H1 (cell line): ENCODE measurements at regions not wholly inside any gene's neighbourhood (a gene's known extent, or its start where the extent isn't known, plus 50 kb on each side); places are given as distances from the start of the nearest gene placed in this dataset.

ENCODE experiments used
- CTCF ChIA-PET: fragments of 300-600 bp; sonication (Branson Sonifier 250); formaldehyde crosslinking; loops from one replicate; lab custom pipeline; 2021; ENCODE audit not compliant: partially characterized antibody; lab: Charles Lee
- POLR2A ChIA-PET: fragments of 300-600 bp; sonication (Branson Sonifier 250); formaldehyde crosslinking; loops from one replicate; lab custom pipeline; 2021; ENCODE audit warnings: inconsistent platforms; ENCODE audit not compliant: partially characterized antibody; lab: Charles Lee
- DNase-seq, 2 experiments: peaks; one replicate each; pipeline versions ENCODE4 v3.0.0 to v3.0.0-alpha.2; 2010 to 2022; ENCODE audit warnings: low spot score in 2 of 2, low read depth in 1 of 2, mixed read lengths in 1 of 2
- FAIRE-seq: peaks from 2 replicates; lab custom pipeline; 2011; peaks lifted over from hg19 to GRCh38; lab: Jason Lieb, UNC
- H2AFZ ChIP-seq: 2 replicates; pipeline ENCODE4 v1.8.1; 2012; ENCODE audit warnings: low read length, inconsistent platforms
- H2AK5ac ChIP-seq: 2 replicates; pipeline ENCODE4 v1.6.1; 2013; ENCODE audit warnings: low read depth, low read length
- H2BK120ac ChIP-seq: replicated peaks from 2 replicates; pipeline ENCODE3; 2013; ENCODE audit warnings: low read depth, low read length, inconsistent platforms
- H2BK12ac ChIP-seq: 2 replicates; pipeline ENCODE4 v1.6.1; 2013; ENCODE audit warnings: low read depth, low read length
- H2BK15ac ChIP-seq: 2 replicates; pipeline ENCODE4 v1.6.1; 2013; ENCODE audit warnings: low read length
- H2BK20ac ChIP-seq: 2 replicates; pipeline ENCODE4 v1.6.1; 2013; ENCODE audit warnings: low read length
- H2BK5ac ChIP-seq: 2 replicates; pipeline ENCODE4 v1.6.1; 2013; ENCODE audit warnings: low read depth, low read length
- H3K14ac ChIP-seq: 2 replicates; pipeline ENCODE4 v1.6.1; 2013; ENCODE audit warnings: inconsistent platforms; ENCODE audit not compliant: insufficient read length
- H3K18ac ChIP-seq: 2 replicates; pipeline ENCODE4 v1.6.1; 2013; ENCODE audit warnings: low read length; ENCODE audit errors: extremely low read depth
- H3K23ac ChIP-seq: 2 replicates; pipeline ENCODE4 v1.6.1; 2013; ENCODE audit warnings: inconsistent platforms; ENCODE audit not compliant: insufficient read length
- H3K23me2 ChIP-seq: 2 replicates; pipeline ENCODE4 v1.6.1; 2013; ENCODE audit warnings: low read depth, low read length
- H3K27ac ChIP-seq: 2 replicates; pipeline ENCODE4 v1.6.1; 2011; ENCODE audit warnings: low read depth, low read length, inconsistent platforms
- H3K27me3 ChIP-seq, 4 experiments: replicated peaks in 1 of 4; 1 replicate in 1 of 4; 2 replicates in 3 of 4; pipeline versions ENCODE4 v1.6.1 to v1.8.1; 2011 to 2013; ENCODE audit warnings: low read length in 3 of 4, mild to moderate bottlenecking in 3 of 4, inconsistent platforms in 2 of 4, mixed read lengths in 2 of 4, moderate library complexity in 1 of 4; ENCODE audit not compliant: control insufficient read depth in 3 of 4, insufficient read depth in 3 of 4; ENCODE audit errors: extremely low read depth in 1 of 4
- H3K36me3 ChIP-seq, 4 experiments: 2 replicates each; pipeline versions ENCODE4 v1.6.1 to v1.8.1; 2011 to 2013; ENCODE audit warnings: mild to moderate bottlenecking in 4 of 4, low read length in 3 of 4, moderate library complexity in 2 of 4, control low read depth in 1 of 4, inconsistent platforms in 1 of 4; ENCODE audit not compliant: insufficient read depth in 4 of 4, control insufficient read depth in 2 of 4
- H3K4ac ChIP-seq: replicated peaks from 2 replicates; pipeline ENCODE3; 2013; ENCODE audit warnings: low read length, low read depth, mixed read lengths, inconsistent platforms; ENCODE audit not compliant: insufficient read length
- H3K4me1 ChIP-seq, 4 experiments: replicated peaks in 1 of 4; 1 replicate in 1 of 4; 2 replicates in 3 of 4; pipeline versions ENCODE4 v1.6.1 to v1.8.1; 2011 to 2013; ENCODE audit warnings: low read length in 3 of 4, inconsistent platforms in 2 of 4, mixed read lengths in 1 of 4; ENCODE audit not compliant: insufficient read depth in 4 of 4, control insufficient read depth in 3 of 4
- H3K4me2 ChIP-seq, 2 experiments: 2 replicates each; pipeline versions ENCODE4 v1.6.1 to v1.8.1; 2011 to 2013; ENCODE audit warnings: low read depth in 2 of 2, low read length in 2 of 2, control low read depth in 1 of 2, inconsistent platforms in 1 of 2, mild to moderate bottlenecking in 1 of 2; ENCODE audit not compliant: insufficient read depth in 1 of 2
- H3K4me3 ChIP-seq, 4 experiments: fragments of 200-600, 300-600 bp in 1 of 4; sonication (generic), shearing (Covaris generic), sonication (Bioruptor Twin) in 1 of 4; 2 replicates each; pipeline versions ENCODE4 v1.5.1 to v1.8.1; 2011 to 2016; ENCODE audit warnings: low read length in 4 of 4, low read depth in 3 of 4, control low read depth in 2 of 4, inconsistent platforms in 2 of 4, mild to moderate bottlenecking in 2 of 4, mixed read lengths in 1 of 4, moderate library complexity in 1 of 4; ENCODE audit not compliant: insufficient read depth in 2 of 4; ENCODE audit errors: extremely low read depth in 1 of 4
- H3K56ac ChIP-seq: replicated peaks from 2 replicates; pipeline ENCODE3; 2013; ENCODE audit warnings: low read depth, mild to moderate bottlenecking, mixed read lengths, low read length, inconsistent platforms; ENCODE audit not compliant: insufficient read length
- H3K79me1 ChIP-seq: 2 replicates; pipeline ENCODE4 v1.6.1; 2013; ENCODE audit warnings: low read depth, low read length, control low read depth
- H3K79me2 ChIP-seq, 2 experiments: 2 replicates each; pipeline versions ENCODE4 v1.6.1 to v1.8.1; 2012 to 2013; ENCODE audit warnings: low read length in 2 of 2, mild to moderate bottlenecking in 2 of 2, inconsistent platforms in 1 of 2; ENCODE audit not compliant: insufficient read depth in 2 of 2, control insufficient read depth in 1 of 2
- H3K9ac ChIP-seq, 4 experiments: replicated peaks in 1 of 4; 1 replicate in 1 of 4; 2 replicates in 3 of 4; pipeline versions ENCODE4 v1.6.1 to v1.8.1; 2011 to 2013; ENCODE audit warnings: low read depth in 3 of 4, low read length in 3 of 4, control low read depth in 2 of 4, mild to moderate bottlenecking in 2 of 4, moderate library complexity in 2 of 4, inconsistent platforms in 1 of 4; ENCODE audit errors: extremely low read depth in 1 of 4
- H3K9me3 ChIP-seq, 2 experiments: 2 replicates each; pipeline versions ENCODE4 v1.6.1 to v1.8.1; 2012 to 2013; ENCODE audit warnings: mild to moderate bottlenecking in 2 of 2, moderate library complexity in 2 of 2, control low read depth in 1 of 2, inconsistent platforms in 1 of 2, low read depth in 1 of 2, low read length in 1 of 2, mixed read lengths in 1 of 2; ENCODE audit not compliant: insufficient read depth in 2 of 2
- H4K20me1 ChIP-seq, 2 experiments: replicated peaks in 1 of 2; 2 replicates each; pipeline versions ENCODE3 to v1.8.1; 2011 to 2013; ENCODE audit warnings: inconsistent platforms in 2 of 2, low read length in 2 of 2, mild to moderate bottlenecking in 1 of 2; ENCODE audit not compliant: insufficient read depth in 2 of 2, control insufficient read depth in 1 of 2
- H4K5ac ChIP-seq: 2 replicates; pipeline ENCODE4 v1.6.1; 2013; ENCODE audit warnings: low read length, low read depth, mixed read lengths, inconsistent platforms; ENCODE audit not compliant: insufficient read length
- H4K8ac ChIP-seq: 2 replicates; pipeline ENCODE4 v1.8.0; 2013; ENCODE audit warnings: mild to moderate bottlenecking, moderate library complexity, low read length, inconsistent platforms; ENCODE audit not compliant: insufficient read depth; ENCODE audit errors: extremely low read depth
- H4K91ac ChIP-seq: replicated peaks from 2 replicates; pipeline ENCODE3; 2013; ENCODE audit warnings: low read length, mixed read lengths, inconsistent platforms; ENCODE audit not compliant: insufficient read length
- BCL11A ChIP-seq, 2 experiments: IDR thresholded peaks; one replicate each; pipeline ENCODE4 v1.6.1; 2011; ENCODE audit warnings: low read depth in 2 of 2, low read length in 2 of 2, mild to moderate bottlenecking in 2 of 2
- CBX8 ChIP-seq: fragments of 300-800, 300-1000 bp; sonication (generic); IDR thresholded peaks from 2 replicates; pipeline ENCODE4 v1.7.1; 2016; ENCODE audit warnings: low read depth, low read length, borderline replicate concordance
- CEBPB ChIP-seq: IDR thresholded peaks from 2 replicates; pipeline ENCODE4 v1.6.1; 2012; ENCODE audit warnings: low read depth, low read length
- CTBP2 ChIP-seq: IDR thresholded peaks from 2 replicates; pipeline ENCODE4 v1.7.0; 2011; ENCODE audit warnings: borderline replicate concordance, mild to moderate bottlenecking, moderate library complexity, mixed read lengths, low read length; ENCODE audit not compliant: insufficient read depth, insufficient read length
- GTF2F1 ChIP-seq: IDR thresholded peaks from 2 replicates; pipeline ENCODE4 v1.6.1; 2012; ENCODE audit warnings: low read depth, low read length, improper control_type of control experiment, borderline replicate concordance
- NANOG ChIP-seq: IDR thresholded peaks from 2 replicates; pipeline ENCODE4 v1.6.1; 2011; ENCODE audit warnings: low read length, low read depth, mild to moderate bottlenecking, inconsistent platforms; ENCODE audit not compliant: insufficient read depth, poor library complexity, severe bottlenecking
- RAD21 ChIP-seq, 2 experiments: IDR thresholded peaks in 1 of 2; conservative IDR thresholded peaks in 1 of 2; 2 replicates each; pipeline ENCODE4 v1.6.1; 2011; ENCODE audit warnings: low read depth in 2 of 2, low read length in 2 of 2, improper control_type of control experiment in 1 of 2, inconsistent platforms in 1 of 2, mild to moderate bottlenecking in 1 of 2, moderate library complexity in 1 of 2
- RBBP5 ChIP-seq: IDR thresholded peaks from 2 replicates; pipeline ENCODE4 v1.7.1; 2012; ENCODE audit warnings: low read depth, mild to moderate bottlenecking, inconsistent platforms, low read length, moderate library complexity, borderline replicate concordance
- SAP30 ChIP-seq: fragments of 300-600 bp; sonication (generic); IDR thresholded peaks from 2 replicates; pipeline ENCODE4 v1.7.1; 2012; ENCODE audit warnings: low read length, moderate library complexity, mild to moderate bottlenecking, inconsistent platforms; ENCODE audit not compliant: insufficient read depth, insufficient replicate concordance
- SP2 ChIP-seq: IDR thresholded peaks from 2 replicates; pipeline ENCODE4 v1.6.1; 2012; ENCODE audit warnings: mild to moderate bottlenecking, low read length, inconsistent platforms
- SP4 ChIP-seq: IDR thresholded peaks from 2 replicates; pipeline ENCODE4 v1.6.1; 2012; ENCODE audit warnings: low read length, inconsistent platforms
- SRF ChIP-seq: IDR thresholded peaks from 2 replicates; pipeline ENCODE4 v1.6.1; 2011; ENCODE audit warnings: mild to moderate bottlenecking, low read depth, low read length, moderate library complexity
- TBP ChIP-seq: IDR thresholded peaks from 2 replicates; pipeline ENCODE4 v1.6.1; 2011; ENCODE audit warnings: low read depth, low read length, improper control_type of control experiment
- WGBS, 2 experiments: shearing (Covaris generic) in 1 of 2; methylation state at CpG; one replicate each; pipeline versions ENCODE4 v1.1.6 to v1.1.7; 2013 to 2015; ENCODE audit warnings: low lambda C conversion rate in 2 of 2, mixed read lengths in 2 of 2, inconsistent platforms in 1 of 2, low coverage in 1 of 2, missing lambda C conversion rate in 1 of 2; ENCODE audit not compliant: insufficient replicate concordance in 2 of 2, insufficient coverage in 1 of 2, insufficient read length in 1 of 2; ENCODE audit errors: extremely low coverage in 1 of 2, missing lambda C conversion rate in 1 of 2; 5-methylcytosine and 5-hydroxymethylcytosine counted together

- H3K56ac ChIP-seq = no peak overlapping the region
- CTCF ChIA-PET = interaction anchor here (1.0 to 2.2 kb wide), 3 partner anchors 8 to 173 kb away, joined by 3 to 9 read pairs (median 4); no protein-coding TSS in a partner anchor
- TF ChIP-seq CTBP2 = no peak
- TF ChIP-seq CBX8 = no peak
- no peak for TF ChIP-seq NANOG
- TF ChIP-seq SRF = no peak
- TF ChIP-seq BCL11A (IDR thresholded peaks at IDR 0.05; ENCODE audit: low read depth in 2 of 2, low read length in 2 of 2) = no peak
- no peak for TF ChIP-seq RAD21 (IDR thresholded peaks at IDR 0.05 in 1 of 2, conservative IDR thresholded peaks at IDR 0.05 in 1 of 2; ENCODE audit: low read depth in 2 of 2, low read length in 2 of 2)
- no peak for TF ChIP-seq CEBPB
- no peak for TF ChIP-seq TBP
- TF ChIP-seq SP4 = no peak
- no peak for TF ChIP-seq GTF2F1
- TF ChIP-seq RBBP5 = no peak
- no peak for TF ChIP-seq SP2
- TF ChIP-seq SAP30 = no peak
These were observed 133.7 kb upstream of the KLF14 start for GRCh38 chr7:130867581-130868136.

More at GRCh38 chr7:130867581-130868136, 133.7 kb upstream of the KLF14 start:
- no peaks in the 10 kb centered on the region for H3K79me2 ChIP-seq
- H3K36me3 ChIP-seq = no peaks in the 10 kb centered on the region
- no peak overlapping the region for H2BK12ac ChIP-seq
- H3K23ac ChIP-seq = no peak overlapping the region
- no peak overlapping the region for H3K14ac ChIP-seq
- H4K20me1 ChIP-seq = peaks cover 2 to 3% of the 10 kb centered on the region in 2 experiments
- H2BK20ac ChIP-seq = no peak overlapping the region
- H3K4ac ChIP-seq = no peak overlapping the region
- H3K4me1 ChIP-seq = no peaks in the 10 kb centered on the region
- no peak overlapping the region for H3K4me3 ChIP-seq
- no peak overlapping the region for H2BK5ac ChIP-seq
- no peak overlapping the region for H3K27ac ChIP-seq
- POLR2A ChIA-PET = no interaction called here
- H2AFZ ChIP-seq = no peak overlapping the region
- no peaks in the 10 kb centered on the region; the same call in 1 of the 2 replicates for H3K23me2 ChIP-seq
- FAIRE-seq = no peak
- no peak overlapping the region for H2BK120ac ChIP-seq
- no peak overlapping the region for H3K4me2 ChIP-seq
- H3K18ac ChIP-seq = no peak overlapping the region
- H4K5ac ChIP-seq = no peak overlapping the region
- H4K8ac ChIP-seq = no peak overlapping the region
- 90% methylated on average over 1 of the region's 1 CpG; no CpG with 5 or more reads in 1 of the 2 experiments for WGBS, 2 experiments
- DNase-seq = no peak
- H3K79me1 ChIP-seq = no peaks in the 10 kb centered on the region
- H3K27me3 ChIP-seq = no peaks in the 10 kb centered on the region
- H2AK5ac ChIP-seq = no peak overlapping the region
- H3K9me3 ChIP-seq = no peaks in the 10 kb centered on the region
- no peak overlapping the region for H2BK15ac ChIP-seq
- H4K91ac ChIP-seq = no peak overlapping the region
- H3K9ac ChIP-seq = no peak overlapping the region
